ENCODE measurements at regions not wholly inside any gene's neighbourhood (a gene's known extent, or its start where the extent isn't known, plus 50 kb on each side); places are given as distances from the start of the nearest gene placed in this dataset.

DNA sequence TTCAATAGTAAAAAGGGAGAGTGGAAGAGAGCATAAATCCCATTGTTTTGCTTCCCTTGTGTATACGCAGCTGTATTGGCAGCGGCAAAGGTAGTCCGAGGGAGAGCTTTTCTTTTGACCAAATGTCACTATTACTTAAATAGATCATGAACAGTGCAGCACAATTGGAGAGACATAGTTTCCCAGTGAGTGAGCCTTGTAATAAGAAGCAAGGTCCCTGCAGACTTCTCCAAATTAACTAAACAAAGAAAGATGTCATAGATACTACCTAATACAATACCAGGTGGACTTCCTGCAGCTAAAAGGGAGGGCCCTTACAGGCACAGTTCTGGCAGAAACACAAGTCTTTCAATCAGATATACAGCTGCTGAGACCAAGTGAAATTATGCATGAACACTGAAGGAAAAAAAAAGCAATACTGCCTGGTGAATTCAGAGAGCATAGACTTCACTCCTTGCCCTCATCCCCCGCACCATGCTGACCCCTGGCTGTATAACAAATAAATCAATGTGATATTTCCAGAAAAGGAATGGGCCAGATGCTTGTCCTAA, 404.7 kb upstream of the CDH2 start:
- ChIA-PET CTCF (ENCODE audit: partially characterized antibody) (interaction anchor here (1.1 kb wide), 1 partner anchor 35 kb away, joined by 3 read pairs; no protein-coding TSS in a partner anchor), POLR2A (ENCODE audit: partially characterized antibody) (no interaction called here)
- H4K5ac ChIP-seq (ENCODE audit: insufficient read length, low read depth, low read length) = no peak overlapping the region
- no peak overlapping the region for H3K23ac ChIP-seq (ENCODE audit: insufficient read length)
- no peaks in the 10 kb centered on the region for H3K79me1 ChIP-seq (ENCODE audit: low read depth, low read length)
- no peak for DNase-seq (ENCODE audit: low read depth in 1 of 2, low spot score in 2 of 2)
- no peaks in the 10 kb centered on the region for H3K9me3 ChIP-seq (ENCODE audit: insufficient read depth in 2 of 2, low read depth in 1 of 2, low read length in 1 of 2)
- no peaks in the 10 kb centered on the region for H3K23me2 ChIP-seq (ENCODE audit: low read depth, low read length)
- no peaks in the 10 kb centered on the region for H3K36me3 ChIP-seq (ENCODE audit: control insufficient read depth in 2 of 4, insufficient read depth in 4 of 4, low read length in 3 of 4)
- peak; percentile 22 to 30; a peak in 1 of 4 replicates for TF ChIP-seq RAD21 (IDR thresholded peaks at IDR 0.05 in 1 of 2, conservative IDR thresholded peaks at IDR 0.05 in 1 of 2; ENCODE audit: low read depth in 2 of 2, low read length in 2 of 2)
- TF ChIP-seq CTBP2 (IDR thresholded peaks at IDR 0.05; ENCODE audit: borderline replicate concordance, insufficient read depth, insufficient read length, low read length) = no peak
- H3K4me1 ChIP-seq (replicated peaks in 1 of 4; ENCODE audit: control insufficient read depth in 3 of 4, insufficient read depth in 4 of 4, low read length in 3 of 4) = peaks cover 0 to 6% (median 0%) of the 10 kb centered on the region in 4 experiments; a peak in 2 of 7 replicates
- no peak for FAIRE-seq
- no peak overlapping the region for H3K4me3 ChIP-seq (ENCODE audit: extremely low read depth in 1 of 4, insufficient read depth in 2 of 4, low read depth in 3 of 4, low read length in 4 of 4)
- H2AK5ac ChIP-seq (ENCODE audit: low read depth, low read length) = no peak overlapping the region
- no peak overlapping the region for H3K4me2 ChIP-seq (ENCODE audit: insufficient read depth in 1 of 2, low read depth in 2 of 2, low read length in 2 of 2)
- H2BK20ac ChIP-seq (ENCODE audit: low read length) = no peak overlapping the region
- no peak overlapping the region for H3K4ac ChIP-seq (replicated peaks; ENCODE audit: insufficient read length, low read depth, low read length)
- H3K9ac ChIP-seq (replicated peaks in 1 of 4; ENCODE audit: extremely low read depth in 1 of 4, low read depth in 3 of 4, low read length in 3 of 4) = no peak overlapping the region
- H2BK12ac ChIP-seq (ENCODE audit: low read depth, low read length) = no peak overlapping the region
- no peak overlapping the region for H2BK5ac ChIP-seq (ENCODE audit: low read depth, low read length)
- H3K14ac ChIP-seq (ENCODE audit: insufficient read length) = no peak overlapping the region
- 87% methylated on average over 4 of the region's 4 CpGs; no CpG with 5 or more reads in 1 of the 2 experiments for WGBS, 2 experiments (ENCODE audit: extremely low coverage in 1 of 2, insufficient coverage in 1 of 2, insufficient read length in 1 of 2, insufficient replicate concordance in 2 of 2, low coverage in 1 of 2, low lambda C conversion rate in 2 of 2, missing lambda C conversion rate in 1 of 2)
- no peak overlapping the region for H3K27ac ChIP-seq (ENCODE audit: low read depth, low read length)
- no peaks in the 10 kb centered on the region for H3K27me3 ChIP-seq (replicated peaks in 1 of 4; ENCODE audit: control insufficient read depth in 3 of 4, extremely low read depth in 1 of 4, insufficient read depth in 3 of 4, low read length in 3 of 4)
- H2BK120ac ChIP-seq (replicated peaks; ENCODE audit: low read depth, low read length) = no peak overlapping the region
- H4K20me1 ChIP-seq (replicated peaks in 1 of 2; ENCODE audit: control insufficient read depth in 1 of 2, insufficient read depth in 2 of 2, low read length in 2 of 2) = no peaks in the 10 kb centered on the region
- no peak overlapping the region for H3K18ac ChIP-seq (ENCODE audit: extremely low read depth, low read length)
- H4K91ac ChIP-seq (replicated peaks; ENCODE audit: insufficient read length, low read length) = no peak overlapping the region
- no peak overlapping the region for H3K56ac ChIP-seq (replicated peaks; ENCODE audit: insufficient read length, low read depth, low read length)
- H2BK15ac ChIP-seq (ENCODE audit: low read length) = no peak overlapping the region
- no peaks in the 10 kb centered on the region for H3K79me2 ChIP-seq (ENCODE audit: control insufficient read depth in 1 of 2, insufficient read depth in 2 of 2, low read length in 2 of 2)
- no peak overlapping the region for H4K8ac ChIP-seq (ENCODE audit: extremely low read depth, insufficient read depth, low read length)
- H2AFZ ChIP-seq (ENCODE audit: low read length) = no peak overlapping the region
